CD4-positive, alpha-beta T cell (primary cell): ENCODE measurements at regions not wholly inside any gene's neighbourhood (a gene's known extent, or its start where the extent isn't known, plus 50 kb on each side); places are given as distances from the start of the nearest gene placed in this dataset.

Experiments used
- ATAC-seq: fragments of 200-7000 bp; cut with Tn5 transposase; one replicate; pipeline ENCODE4 v1.10.0; 2022; ENCODE audit warnings: mild to moderate bottlenecking; ENCODE audit not compliant: poor library complexity
- CTCF ChIA-PET: fragments of 350-600 bp; sonication (Branson Sonifier 250); formaldehyde crosslinking; loops from one replicate; lab custom pipeline; 2021; ENCODE audit warnings: antibody characterized with exemption, inconsistent platforms; lab: Charles Lee
- POLR2A ChIA-PET: fragments of 350-600 bp; sonication (Branson Sonifier 250); formaldehyde crosslinking; loops from one replicate; lab custom pipeline; 2021; ENCODE audit warnings: antibody characterized with exemption, inconsistent platforms; lab: Charles Lee
- DNase-seq, 14 experiments: peaks; one replicate each; pipeline ENCODE4 v3.0.0-alpha.2; 2013 to 2020; ENCODE audit warnings: mixed read lengths in 2 of 14
- H3K27ac ChIP-seq, 2 donors: one replicate each; pipeline versions ENCODE4 v1.5.1 to v1.7.0; 2013; ENCODE audit warnings: low read length in 2 of 2, low read depth in 1 of 2, mild to moderate bottlenecking in 1 of 2
- H3K27me3 ChIP-seq, 2 experiments: 1 replicate in 1 of 2; 2 replicates in 1 of 2; pipeline versions ENCODE4 v1.6.1 to v1.7.0; 2013; ENCODE audit warnings: low read length in 2 of 2, control low read depth in 1 of 2, mild to moderate bottlenecking in 1 of 2, moderate library complexity in 1 of 2; ENCODE audit not compliant: insufficient read depth in 2 of 2, control insufficient read depth in 1 of 2
- H3K36me3 ChIP-seq: one replicate; pipeline ENCODE4 v1.6.1; 2013; ENCODE audit warnings: low read length, control low read depth; ENCODE audit not compliant: insufficient read depth
- H3K4me1 ChIP-seq: one replicate; pipeline ENCODE4 v1.6.1; 2013; ENCODE audit warnings: low read length, control low read depth; ENCODE audit not compliant: insufficient read depth
- H3K4me3 ChIP-seq: one replicate; pipeline ENCODE4 v1.5.1; 2013; ENCODE audit warnings: mild to moderate bottlenecking, low read length, moderate library complexity
- H3K9me3 ChIP-seq, 2 experiments: 1 replicate in 1 of 2; 2 replicates in 1 of 2; pipeline versions ENCODE4 v1.6.1 to v1.7.0; 2013; ENCODE audit warnings: low read length in 2 of 2, mild to moderate bottlenecking in 2 of 2, control low read depth in 1 of 2, moderate library complexity in 1 of 2; ENCODE audit not compliant: control insufficient read depth in 1 of 2, insufficient read depth in 1 of 2
- H3K27ac Mint-ChIP-seq: one replicate; pipeline ENCODE4 v1.8.0; 2020; ENCODE audit warnings: mixed read lengths
- H3K27me3 Mint-ChIP-seq: one replicate; pipeline ENCODE4 v1.8.0; 2021; ENCODE audit warnings: mixed read lengths
- H3K36me3 Mint-ChIP-seq: one replicate; pipeline ENCODE4 v1.8.0; 2021; ENCODE audit warnings: low read depth, mixed read lengths
- H3K4me1 Mint-ChIP-seq: one replicate; pipeline ENCODE4 v1.8.0; 2021; ENCODE audit warnings: low read depth, mixed read lengths
- H3K4me3 Mint-ChIP-seq: one replicate; pipeline ENCODE4 v1.8.0; 2020; ENCODE audit warnings: mild to moderate bottlenecking, mixed read lengths
- H3K9me3 Mint-ChIP-seq: one replicate; pipeline ENCODE4 v1.8.0; 2020; ENCODE audit warnings: mixed read lengths
- CTCF ChIP-seq: fragments of 200-600 bp; IDR thresholded peaks from one replicate; pipeline ENCODE4 v1.8.0; 2022; ENCODE audit warnings: antibody characterized with exemption, mild to moderate bottlenecking
- intact Hi-C, 2 experiments: fragments of 100-400 bp; cut with DNase I in 1 of 2; cut with micrococcal nuclease in 1 of 2; formaldehyde crosslinking; loops; one replicate each; pipeline versions ENCODE4 v1.15.1 to v1.9.0; 2023 to 2025; cut with DNase I, micrococcal nuclease

GRCh38 chr16:60329108-60329507, 1595.0 kb upstream of the GOT2 start:
- Mint-ChIP-seq H3K27ac (no peak overlapping the region), H3K36me3 (no peaks in the 10 kb centered on the region), H3K4me3 (no peak overlapping the region), H3K9me3 (peaks cover 19% of the 10 kb centered on the region), H3K27me3 (no peaks in the 10 kb centered on the region), H3K4me1 (no peaks in the 10 kb centered on the region)
- ATAC-seq, result no peak
- TF ChIP-seq CTCF, result no peak
- Histone ChIP-seq H3K27ac (no peak overlapping the region), H3K36me3 (no peaks in the 10 kb centered on the region), H3K4me1 (no peaks in the 10 kb centered on the region), H3K4me3 (no peak overlapping the region), H3K27me3 (no peaks in the 10 kb centered on the region), H3K9me3 (peaks cover 4 to 8% of the 10 kb centered on the region in 2 experiments)
- intact Hi-C loops, result no loop called here
- DNase-seq, result no peak
- ChIA-PET POLR2A (no interaction called here), CTCF (no interaction called here)

- ChIA-PET POLR2A (interaction anchor here (0.6 kb wide), 1 partner anchor 21 kb away, joined by 3 read pairs; no protein-coding TSS in a partner anchor), CTCF (no interaction called here)
- DNase-seq (no peak), ATAC-seq (no peak)
- no peak overlapping the region for H3K27ac ChIP-seq
- Mint-ChIP-seq H3K27me3 (no peaks in the 10 kb centered on the region), H3K4me1 (no peaks in the 10 kb centered on the region), H3K27ac (no peak overlapping the region), H3K9me3 (peaks cover 23% of the 10 kb centered on the region), H3K4me3 (no peak overlapping the region), H3K36me3 (no peaks in the 10 kb centered on the region)
- intact Hi-C loops, result no loop called here
- no peaks in the 10 kb centered on the region for H3K4me1 ChIP-seq
- no peak overlapping the region for H3K4me3 ChIP-seq
- TF ChIP-seq CTCF, result no peak
- H3K27me3 ChIP-seq, result no peaks in the 10 kb centered on the region
- no peaks in the 10 kb centered on the region for H3K36me3 ChIP-seq
- peaks cover 4 to 5% of the 10 kb centered on the region in 2 experiments for H3K9me3 ChIP-seq
Measured at GRCh38 chr16:60328152-60328551, 1594.0 kb upstream of the GOT2 start.

- no peaks in the 10 kb centered on the region for H3K4me1 ChIP-seq
- no peak overlapping the region for H3K4me3 ChIP-seq
- intact Hi-C loops, result no loop called here
- no peak for DNase-seq
- H3K27ac ChIP-seq, result no peak overlapping the region
- no peaks in the 10 kb centered on the region for H3K27me3 ChIP-seq
- no peak overlapping the region for H3K27ac Mint-ChIP-seq
- no peak for TF ChIP-seq CTCF
- H3K9me3 Mint-ChIP-seq, result peaks cover 8% of the 10 kb centered on the region
- ChIA-PET POLR2A (no interaction called here), CTCF (no interaction called here)
- no peaks in the 10 kb centered on the region for H3K36me3 ChIP-seq
- no peaks in the 10 kb centered on the region for H3K27me3 Mint-ChIP-seq
- no peaks in the 10 kb centered on the region for H3K4me1 Mint-ChIP-seq
- H3K9me3 ChIP-seq, result peaks cover 0 to 10% of the 10 kb centered on the region in 2 experiments
- H3K36me3 Mint-ChIP-seq, result no peaks in the 10 kb centered on the region
- ATAC-seq, result no peak
- no peak overlapping the region for H3K4me3 Mint-ChIP-seq
Measured at GRCh38 chr16:60318486-60318885, 1584.4 kb upstream of the GOT2 start.
